ENCODE measurements at regions not wholly inside any gene's neighbourhood (a gene's known extent, or its start where the extent isn't known, plus 50 kb on each side); places are given as distances from the start of the nearest gene placed in this dataset.

DNA sequence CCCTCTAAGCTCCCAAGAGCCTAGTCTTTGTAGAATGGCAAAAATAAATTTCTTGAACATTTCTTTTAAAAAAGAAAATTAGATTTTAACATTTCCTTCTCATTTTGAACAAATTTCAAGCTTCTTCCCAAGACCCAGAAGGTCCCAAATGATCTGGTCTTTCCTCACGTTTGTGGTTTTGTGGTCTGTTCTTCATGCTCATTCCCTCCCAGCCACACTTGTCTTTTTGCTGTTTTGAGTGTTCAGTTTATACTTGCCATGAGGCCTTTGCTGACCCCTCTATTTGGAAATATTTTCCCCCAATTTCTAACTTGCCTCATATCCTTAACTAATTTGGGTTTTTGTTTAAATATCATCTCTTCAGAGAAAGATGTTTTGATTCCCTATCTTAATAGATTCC is 133.4 kb upstream of the PAPPA start:
- H2AFZ ChIP-seq (ENCODE audit: low read depth), result no peak overlapping the region
- no peak for DNase-seq
- 96% methylated on average over 1 of the region's 1 CpG for WGBS (ENCODE audit: low lambda C conversion rate)
- POLR2A ChIA-PET, result no interaction called here
- H3K9ac ChIP-seq, result no peak overlapping the region
- TF ChIP-seq, protein P1, sequence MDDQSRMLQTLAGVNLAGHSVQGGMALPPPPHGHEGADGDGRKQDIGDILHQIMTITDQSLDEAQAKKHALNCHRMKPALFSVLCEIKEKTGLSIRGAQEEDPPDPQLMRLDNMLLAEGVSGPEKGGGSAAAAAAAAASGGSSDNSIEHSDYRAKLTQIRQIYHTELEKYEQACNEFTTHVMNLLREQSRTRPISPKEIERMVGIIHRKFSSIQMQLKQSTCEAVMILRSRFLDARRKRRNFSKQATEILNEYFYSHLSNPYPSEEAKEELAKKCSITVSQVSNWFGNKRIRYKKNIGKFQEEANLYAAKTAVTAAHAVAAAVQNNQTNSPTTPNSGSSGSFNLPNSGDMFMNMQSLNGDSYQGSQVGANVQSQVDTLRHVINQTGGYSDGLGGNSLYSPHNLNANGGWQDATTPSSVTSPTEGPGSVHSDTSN (IDR thresholded peaks at IDR 0.05), result no peak
- TF ChIP-seq MXI1 (IDR thresholded peaks at IDR 0.05; ENCODE audit: low read depth, low read length) (no peak), TEAD4 (IDR thresholded peaks at IDR 0.05; ENCODE audit: borderline replicate concordance, insufficient read depth) (no peak), RAD21 (IDR thresholded peaks at IDR 0.05; ENCODE audit: low read length) (no peak), TCF12 (IDR thresholded peaks at IDR 0.05) (no peak), RXRA (IDR thresholded peaks at IDR 0.05; ENCODE audit: borderline replicate concordance, low read depth) (no peak), JUND (IDR thresholded peaks at IDR 0.05) (no peak), RFX5 (IDR thresholded peaks at IDR 0.05; ENCODE audit: low read length) (no peak), POLR2AphosphoS5 (IDR thresholded peaks at IDR 0.05; ENCODE audit: low read depth, low read length) (no peak)
- TF ChIP-seq, protein P2, sequence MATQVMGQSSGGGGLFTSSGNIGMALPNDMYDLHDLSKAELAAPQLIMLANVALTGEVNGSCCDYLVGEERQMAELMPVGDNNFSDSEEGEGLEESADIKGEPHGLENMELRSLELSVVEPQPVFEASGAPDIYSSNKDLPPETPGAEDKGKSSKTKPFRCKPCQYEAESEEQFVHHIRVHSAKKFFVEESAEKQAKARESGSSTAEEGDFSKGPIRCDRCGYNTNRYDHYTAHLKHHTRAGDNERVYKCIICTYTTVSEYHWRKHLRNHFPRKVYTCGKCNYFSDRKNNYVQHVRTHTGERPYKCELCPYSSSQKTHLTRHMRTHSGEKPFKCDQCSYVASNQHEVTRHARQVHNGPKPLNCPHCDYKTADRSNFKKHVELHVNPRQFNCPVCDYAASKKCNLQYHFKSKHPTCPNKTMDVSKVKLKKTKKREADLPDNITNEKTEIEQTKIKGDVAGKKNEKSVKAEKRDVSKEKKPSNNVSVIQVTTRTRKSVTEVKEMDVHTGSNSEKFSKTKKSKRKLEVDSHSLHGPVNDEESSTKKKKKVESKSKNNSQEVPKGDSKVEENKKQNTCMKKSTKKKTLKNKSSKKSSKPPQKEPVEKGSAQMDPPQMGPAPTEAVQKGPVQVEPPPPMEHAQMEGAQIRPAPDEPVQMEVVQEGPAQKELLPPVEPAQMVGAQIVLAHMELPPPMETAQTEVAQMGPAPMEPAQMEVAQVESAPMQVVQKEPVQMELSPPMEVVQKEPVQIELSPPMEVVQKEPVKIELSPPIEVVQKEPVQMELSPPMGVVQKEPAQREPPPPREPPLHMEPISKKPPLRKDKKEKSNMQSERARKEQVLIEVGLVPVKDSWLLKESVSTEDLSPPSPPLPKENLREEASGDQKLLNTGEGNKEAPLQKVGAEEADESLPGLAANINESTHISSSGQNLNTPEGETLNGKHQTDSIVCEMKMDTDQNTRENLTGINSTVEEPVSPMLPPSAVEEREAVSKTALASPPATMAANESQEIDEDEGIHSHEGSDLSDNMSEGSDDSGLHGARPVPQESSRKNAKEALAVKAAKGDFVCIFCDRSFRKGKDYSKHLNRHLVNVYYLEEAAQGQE (IDR thresholded peaks at IDR 0.05; ENCODE audit: low read depth, low read length), result no peak
- CTCF ChIA-PET, result no interaction called here
- no peaks in the 10 kb centered on the region for H4K20me1 ChIP-seq (ENCODE audit: insufficient read depth)
- H3K36me3 ChIP-seq (replicated peaks in 1 of 2; ENCODE audit: control insufficient read depth in 1 of 2, insufficient read depth in 2 of 2, low read length in 1 of 2), result no peaks in the 10 kb centered on the region
- no peaks in the 10 kb centered on the region for H3K9me2 ChIP-seq
- no peaks in the 10 kb centered on the region for H3K4me1 ChIP-seq (ENCODE audit: control insufficient read depth in 1 of 2, insufficient read depth in 2 of 2, low read depth in 1 of 2, low read length in 1 of 2)
- no peaks in the 10 kb centered on the region for H3K27me3 ChIP-seq (ENCODE audit: insufficient read depth)
- H3K27ac ChIP-seq (ENCODE audit: low read depth in 2 of 2, low read length in 1 of 2), result no peak overlapping the region
- H3K9me3 ChIP-seq, result no peaks in the 10 kb centered on the region; the same call in 1 of the 2 replicates
- no peaks in the 10 kb centered on the region for H3K79me2 ChIP-seq (ENCODE audit: insufficient read depth)
- no peak overlapping the region for H3K4me3 ChIP-seq (ENCODE audit: low read depth in 2 of 2, low read length in 1 of 2)
- H3K4me2 ChIP-seq, result no peak overlapping the region
- no peaks in the 10 kb centered on the region for H3F3A ChIP-seq (replicated peaks; ENCODE audit: insufficient read depth)

DNA sequence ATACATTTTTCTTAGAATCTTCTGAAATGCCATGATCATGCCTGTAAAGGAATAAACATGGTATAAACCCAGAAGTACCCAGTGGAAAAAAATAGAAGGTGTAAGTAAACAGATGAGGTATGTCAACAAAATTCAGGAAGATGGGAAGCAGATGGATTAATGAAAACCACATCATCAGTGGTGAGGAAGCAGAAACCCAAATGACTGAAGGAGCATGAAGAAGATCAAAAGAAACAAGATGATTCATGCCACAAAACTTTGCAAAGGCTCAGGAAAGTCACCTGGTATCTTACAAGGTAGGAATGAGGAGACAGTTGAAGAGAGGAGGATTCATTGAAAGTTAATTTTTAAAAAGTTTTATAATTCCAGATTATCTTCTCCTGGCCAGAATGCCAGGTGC is 132.8 kb upstream of the PAPPA start:
- Histone ChIP-seq H3K27ac (ENCODE audit: low read depth in 2 of 2, low read length in 1 of 2) (no peak overlapping the region; a peak in 1 of 4 replicates), H3K79me2 (ENCODE audit: insufficient read depth) (no peaks in the 10 kb centered on the region), H3F3A (replicated peaks; ENCODE audit: insufficient read depth) (no peaks in the 10 kb centered on the region), H3K9ac (no peak overlapping the region), H3K27me3 (ENCODE audit: insufficient read depth) (no peaks in the 10 kb centered on the region), H3K9me2 (no peaks in the 10 kb centered on the region), H3K36me3 (replicated peaks in 1 of 2; ENCODE audit: control insufficient read depth in 1 of 2, insufficient read depth in 2 of 2, low read length in 1 of 2) (no peaks in the 10 kb centered on the region), H3K4me2 (no peak overlapping the region), H3K4me1 (ENCODE audit: control insufficient read depth in 1 of 2, insufficient read depth in 2 of 2, low read depth in 1 of 2, low read length in 1 of 2) (no peaks in the 10 kb centered on the region), H3K9me3 (no peaks in the 10 kb centered on the region; the same call in 1 of the 2 replicates), H3K4me3 (ENCODE audit: low read depth in 2 of 2, low read length in 1 of 2) (no peak overlapping the region), H2AFZ (ENCODE audit: low read depth) (no peak overlapping the region), H4K20me1 (ENCODE audit: insufficient read depth) (no peaks in the 10 kb centered on the region)
- TF ChIP-seq TCF12 (IDR thresholded peaks at IDR 0.05) (peak; percentile 61), SIN3A (IDR thresholded peaks at IDR 0.05; ENCODE audit: borderline replicate concordance, low read depth, low read length) (no peak)
- TF ChIP-seq, protein P1 (IDR thresholded peaks at IDR 0.05), result 0 out of 2 replicates have a peak, but pooled peaks have one; percentile 19
- TF ChIP-seq, protein P3, sequence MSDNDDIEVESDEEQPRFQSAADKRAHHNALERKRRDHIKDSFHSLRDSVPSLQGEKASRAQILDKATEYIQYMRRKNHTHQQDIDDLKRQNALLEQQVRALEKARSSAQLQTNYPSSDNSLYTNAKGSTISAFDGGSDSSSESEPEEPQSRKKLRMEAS (IDR thresholded peaks at IDR 0.05; ENCODE audit: low read depth), result no peak
- no peak for DNase-seq
- ChIA-PET CTCF (interaction anchor here (1.3 kb wide), 1 partner anchor 551 kb away, joined by 3 read pairs; no protein-coding TSS in a partner anchor), POLR2A (no interaction called here)

All from SK-N-SH (cell line).